Astrocyte (in vitro differentiated cells and primary cell): ENCODE measurements at regions not wholly inside any gene's neighbourhood (a gene's known extent, or its start where the extent isn't known, plus 50 kb on each side); places are given as distances from the start of the nearest gene placed in this dataset.

ENCODE experiments used
- EZH2 ChIP-seq: IDR thresholded peaks from 2 replicates; pipeline ENCODE4 v1.6.1; 2012; ENCODE audit warnings: mild to moderate bottlenecking, low read length, inconsistent platforms; ENCODE audit not compliant: insufficient read depth
- TF ChIP-seq, protein P1 (sequence below): IDR thresholded peaks from 2 replicates; pipeline ENCODE4 v1.5.1; 2011; ENCODE audit warnings: low read depth, mild to moderate bottlenecking, inconsistent platforms, low read length, moderate library complexity; ENCODE audit not compliant: insufficient read depth

DNA sequence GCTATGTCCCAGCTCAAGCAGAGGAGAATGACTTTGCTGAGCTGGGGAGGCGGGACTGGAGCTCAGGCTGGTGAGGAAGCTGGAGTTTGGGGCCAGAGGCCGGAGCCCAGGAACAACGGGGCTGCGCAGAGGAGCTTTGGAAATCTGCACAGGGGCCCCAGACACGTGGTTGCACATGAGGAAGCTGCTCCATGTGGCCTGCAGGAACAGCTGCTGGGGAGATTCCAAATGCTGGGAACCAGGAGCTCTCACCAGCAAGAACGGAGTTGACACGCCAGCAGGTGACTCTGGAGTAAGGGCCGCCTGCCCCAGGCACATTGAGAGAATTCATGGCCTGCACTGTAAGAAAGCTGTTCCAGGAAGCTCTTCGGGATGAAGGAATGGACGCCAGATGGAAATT, 91.0 kb downstream of the OLFM1 start:
- TF ChIP-seq, protein P1, sequence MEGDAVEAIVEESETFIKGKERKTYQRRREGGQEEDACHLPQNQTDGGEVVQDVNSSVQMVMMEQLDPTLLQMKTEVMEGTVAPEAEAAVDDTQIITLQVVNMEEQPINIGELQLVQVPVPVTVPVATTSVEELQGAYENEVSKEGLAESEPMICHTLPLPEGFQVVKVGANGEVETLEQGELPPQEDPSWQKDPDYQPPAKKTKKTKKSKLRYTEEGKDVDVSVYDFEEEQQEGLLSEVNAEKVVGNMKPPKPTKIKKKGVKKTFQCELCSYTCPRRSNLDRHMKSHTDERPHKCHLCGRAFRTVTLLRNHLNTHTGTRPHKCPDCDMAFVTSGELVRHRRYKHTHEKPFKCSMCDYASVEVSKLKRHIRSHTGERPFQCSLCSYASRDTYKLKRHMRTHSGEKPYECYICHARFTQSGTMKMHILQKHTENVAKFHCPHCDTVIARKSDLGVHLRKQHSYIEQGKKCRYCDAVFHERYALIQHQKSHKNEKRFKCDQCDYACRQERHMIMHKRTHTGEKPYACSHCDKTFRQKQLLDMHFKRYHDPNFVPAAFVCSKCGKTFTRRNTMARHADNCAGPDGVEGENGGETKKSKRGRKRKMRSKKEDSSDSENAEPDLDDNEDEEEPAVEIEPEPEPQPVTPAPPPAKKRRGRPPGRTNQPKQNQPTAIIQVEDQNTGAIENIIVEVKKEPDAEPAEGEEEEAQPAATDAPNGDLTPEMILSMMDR, result no peak
- TF ChIP-seq EZH2, result no peak
